ENCODE measurements at regions not wholly inside any gene's neighbourhood (a gene's known extent, or its start where the extent isn't known, plus 50 kb on each side); places are given as distances from the start of the nearest gene placed in this dataset.

DNA sequence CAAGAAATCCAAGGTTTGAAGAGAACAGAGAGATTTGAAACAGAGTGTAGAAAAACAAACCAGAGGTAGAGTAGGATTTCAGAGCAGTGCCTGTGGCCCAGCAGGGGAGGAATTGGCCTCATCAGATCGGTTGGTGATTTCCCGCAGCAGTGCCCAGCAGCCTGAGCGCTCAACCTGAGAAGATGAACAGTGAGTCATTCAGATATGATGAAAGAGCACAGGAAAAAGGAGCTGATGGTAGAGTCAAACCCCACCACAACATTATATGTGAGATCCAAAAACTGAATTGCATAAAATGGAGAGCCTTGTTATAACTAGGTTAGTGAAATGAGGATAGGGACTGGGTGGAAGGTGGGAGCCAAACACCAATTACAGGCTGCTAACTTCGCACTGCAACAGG lies 248.9 kb downstream of the PIK3R1 start:
- 80 to 82% methylated on average over 4 of the region's 4 CpGs for WGBS, 2 donors (ENCODE audit: low coverage in 1 of 2)
- no peak for DNase-seq
- intact Hi-C loops (cut with DNase I; ENCODE audit: low total_unique reads) (loop anchor here (5.0 kb wide), 1 partner anchor 173 kb away; no protein-coding TSS in a partner anchor), in situ Hi-C loops (cut with MboI; ENCODE audit: low pct_ligation_motif_present in 1 of 4, low pct_unique_long_range_greater_than_20kb in 1 of 4, low sequenced_read_pairs in 3 of 4) (loop anchor here (10.0 to 25.0 kb wide), 3 partner anchors 177 to 1227 kb away; no protein-coding TSS in a partner anchor)
- TF ChIP-seq, protein P1, sequence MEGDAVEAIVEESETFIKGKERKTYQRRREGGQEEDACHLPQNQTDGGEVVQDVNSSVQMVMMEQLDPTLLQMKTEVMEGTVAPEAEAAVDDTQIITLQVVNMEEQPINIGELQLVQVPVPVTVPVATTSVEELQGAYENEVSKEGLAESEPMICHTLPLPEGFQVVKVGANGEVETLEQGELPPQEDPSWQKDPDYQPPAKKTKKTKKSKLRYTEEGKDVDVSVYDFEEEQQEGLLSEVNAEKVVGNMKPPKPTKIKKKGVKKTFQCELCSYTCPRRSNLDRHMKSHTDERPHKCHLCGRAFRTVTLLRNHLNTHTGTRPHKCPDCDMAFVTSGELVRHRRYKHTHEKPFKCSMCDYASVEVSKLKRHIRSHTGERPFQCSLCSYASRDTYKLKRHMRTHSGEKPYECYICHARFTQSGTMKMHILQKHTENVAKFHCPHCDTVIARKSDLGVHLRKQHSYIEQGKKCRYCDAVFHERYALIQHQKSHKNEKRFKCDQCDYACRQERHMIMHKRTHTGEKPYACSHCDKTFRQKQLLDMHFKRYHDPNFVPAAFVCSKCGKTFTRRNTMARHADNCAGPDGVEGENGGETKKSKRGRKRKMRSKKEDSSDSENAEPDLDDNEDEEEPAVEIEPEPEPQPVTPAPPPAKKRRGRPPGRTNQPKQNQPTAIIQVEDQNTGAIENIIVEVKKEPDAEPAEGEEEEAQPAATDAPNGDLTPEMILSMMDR (IDR thresholded peaks at IDR 0.05) = no peak
- TF ChIP-seq EP300 (IDR thresholded peaks at IDR 0.05; ENCODE audit: low read depth) (no peak), POLR2AphosphoS5 (IDR thresholded peaks at IDR 0.05) (no peak), POLR2A (IDR thresholded peaks at IDR 0.05) (no peak)
- Histone ChIP-seq H3K27me3 (no peaks in the 10 kb centered on the region), H3K9me3 (no peaks in the 10 kb centered on the region), H3K36me3 (no peaks in the 10 kb centered on the region), H3K4me3 (no peak overlapping the region), H3K4me1 (peaks cover 0 to 8% (median 4%) of the 10 kb centered on the region in 4 donors), H3K27ac (no peak overlapping the region)

DNA sequence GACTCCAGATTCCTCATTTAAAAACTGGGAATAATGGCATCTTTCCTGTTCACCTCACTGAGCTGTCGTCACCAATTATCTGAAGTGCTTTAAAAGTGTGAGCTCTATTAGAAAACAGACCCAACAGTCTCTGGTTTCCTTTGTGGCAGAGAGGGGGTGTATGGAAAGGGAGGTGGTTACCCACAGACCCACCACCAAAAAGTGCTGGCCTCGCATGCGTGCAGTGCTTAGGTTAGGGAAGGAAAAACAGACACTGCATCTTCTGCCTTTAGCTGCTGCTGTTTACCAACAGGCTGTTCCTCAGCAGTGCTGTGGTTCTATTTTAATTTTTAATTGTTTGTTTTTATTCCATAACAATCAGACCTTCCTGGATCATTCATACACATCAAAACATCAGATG lies 249.6 kb downstream of the PIK3R1 start:
- Histone ChIP-seq H3K36me3 (no peaks in the 10 kb centered on the region), H3K27me3 (no peaks in the 10 kb centered on the region), H3K9me3 (no peaks in the 10 kb centered on the region), H3K27ac (no peak overlapping the region), H3K4me1 (peaks cover 0 to 8% (median 2%) of the 10 kb centered on the region in 4 donors), H3K4me3 (no peak overlapping the region)
- intact Hi-C loops (cut with DNase I; ENCODE audit: low total_unique reads) = no loop called here
- no peak for TF ChIP-seq EP300 (IDR thresholded peaks at IDR 0.05; ENCODE audit: low read depth)
- TF ChIP-seq POLR2AphosphoS5 (IDR thresholded peaks at IDR 0.05) = no peak
- no peak for TF ChIP-seq POLR2A (IDR thresholded peaks at IDR 0.05)
- 63 to 67% methylated on average over 1 to 3 of the region's 3 CpGs for WGBS, 2 donors (ENCODE audit: low coverage in 1 of 2)
- DNase-seq = no peak
- in situ Hi-C loops (cut with MboI; ENCODE audit: low pct_ligation_motif_present in 1 of 4, low pct_unique_long_range_greater_than_20kb in 1 of 4, low sequenced_read_pairs in 3 of 4) = loop anchor here (10.0 to 25.0 kb wide), 3 partner anchors 178 to 1228 kb away; no protein-coding TSS in a partner anchor

DNA sequence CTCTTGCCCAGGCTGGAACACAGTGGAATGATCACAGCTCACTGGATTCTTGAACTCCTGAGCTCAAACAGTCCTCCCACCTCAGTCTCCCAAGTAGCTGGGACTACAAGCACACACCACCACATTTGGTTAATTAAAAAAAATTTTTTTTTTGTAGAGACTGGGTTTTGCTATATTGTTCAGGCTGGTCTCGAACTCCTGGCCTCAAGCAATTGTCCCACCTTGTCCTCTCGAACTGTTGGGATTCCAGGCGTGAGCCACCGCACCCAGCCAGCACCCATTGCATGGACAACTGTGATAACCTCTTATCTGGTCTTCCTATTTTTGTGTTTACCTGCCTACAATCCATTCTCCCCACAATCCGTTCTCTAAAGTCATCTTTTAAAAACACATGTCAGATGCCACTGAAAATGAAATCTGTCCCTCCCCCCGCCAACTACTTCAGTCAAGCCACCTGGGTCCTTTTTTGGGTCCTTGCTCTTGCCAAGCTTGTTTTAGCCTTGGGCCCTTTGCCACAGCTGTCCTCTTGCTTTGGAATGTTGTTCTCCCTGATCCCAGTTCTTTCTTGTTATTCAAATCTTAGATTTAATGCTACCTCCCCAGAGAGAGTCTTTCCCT lies 250.5 kb downstream of the PIK3R1 start:
- TF ChIP-seq, protein P1 (IDR thresholded peaks at IDR 0.05) = no peak
- TF ChIP-seq EP300 (IDR thresholded peaks at IDR 0.05; ENCODE audit: low read depth) (no peak), POLR2AphosphoS5 (IDR thresholded peaks at IDR 0.05) (no peak), POLR2A (IDR thresholded peaks at IDR 0.05) (no peak)
- Histone ChIP-seq H3K27ac (no peak overlapping the region), H3K36me3 (no peaks in the 10 kb centered on the region), H3K27me3 (no peaks in the 10 kb centered on the region), H3K9me3 (no peaks in the 10 kb centered on the region), H3K4me1 (peaks cover 0 to 8% (median 0%) of the 10 kb centered on the region in 4 donors), H3K4me3 (no peak overlapping the region)
- in situ Hi-C loops (cut with MboI; ENCODE audit: low pct_ligation_motif_present in 1 of 4, low pct_unique_long_range_greater_than_20kb in 1 of 4, low sequenced_read_pairs in 3 of 4) (loop anchor here (10.0 to 25.0 kb wide), 3 partner anchors 179 to 1229 kb away; no protein-coding TSS in a partner anchor), intact Hi-C loops (cut with DNase I; ENCODE audit: low total_unique reads) (no loop called here)
- DNase-seq = no peak
- 90% methylated on average over 5 to 6 of the region's 6 CpGs for WGBS, 2 donors (ENCODE audit: low coverage in 1 of 2)

DNA sequence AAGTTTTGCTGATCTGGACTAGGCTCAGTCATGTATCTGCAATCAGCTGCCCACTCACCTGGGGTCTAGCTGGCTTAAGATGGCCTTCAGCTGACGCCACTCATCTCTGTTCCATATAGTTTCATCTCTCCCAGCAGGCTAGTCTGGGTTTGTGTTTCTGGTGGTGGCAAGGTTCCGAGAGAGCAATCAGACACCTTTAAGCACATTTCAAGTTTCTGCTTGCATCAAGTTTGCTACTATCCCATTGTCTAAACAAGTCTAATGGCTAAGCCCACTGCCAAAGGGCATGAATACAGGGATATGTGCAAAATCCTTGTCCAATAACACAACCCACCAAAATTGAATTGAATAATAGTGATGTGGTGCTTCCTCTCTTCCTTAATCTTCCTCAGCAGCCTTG lies 251.7 kb downstream of the PIK3R1 start:
- intact Hi-C loops (cut with DNase I; ENCODE audit: low total_unique reads) = no loop called here
- peaks cover 0 to 8% (median 0%) of the 10 kb centered on the region in 4 donors for H3K4me1 ChIP-seq
- no peak overlapping the region for H3K4me3 ChIP-seq
- DNase-seq = no peak
- no peaks in the 10 kb centered on the region for H3K9me3 ChIP-seq
- TF ChIP-seq POLR2AphosphoS5 (IDR thresholded peaks at IDR 0.05) (no peak), EP300 (IDR thresholded peaks at IDR 0.05; ENCODE audit: low read depth) (no peak), POLR2A (IDR thresholded peaks at IDR 0.05) (no peak)
- TF ChIP-seq, protein P1 (IDR thresholded peaks at IDR 0.05) = no peak
- in situ Hi-C loops (cut with MboI; ENCODE audit: low pct_ligation_motif_present in 1 of 4, low pct_unique_long_range_greater_than_20kb in 1 of 4, low sequenced_read_pairs in 3 of 4) = loop anchor here (10.0 to 25.0 kb wide), 3 partner anchors 180 to 1230 kb away; no protein-coding TSS in a partner anchor
- H3K27me3 ChIP-seq = no peaks in the 10 kb centered on the region
- no peaks in the 10 kb centered on the region for H3K36me3 ChIP-seq
- 90 to 98% methylated on average over 2 of the region's 2 CpGs for WGBS, 2 donors (ENCODE audit: low coverage in 1 of 2)
- no peak overlapping the region for H3K27ac ChIP-seq

Measured in transverse colon (tissue), 4 donors.